ENCODE measurements at regions not wholly inside any gene's neighbourhood (a gene's known extent, or its start where the extent isn't known, plus 50 kb on each side); places are given as distances from the start of the nearest gene placed in this dataset.

DNA sequence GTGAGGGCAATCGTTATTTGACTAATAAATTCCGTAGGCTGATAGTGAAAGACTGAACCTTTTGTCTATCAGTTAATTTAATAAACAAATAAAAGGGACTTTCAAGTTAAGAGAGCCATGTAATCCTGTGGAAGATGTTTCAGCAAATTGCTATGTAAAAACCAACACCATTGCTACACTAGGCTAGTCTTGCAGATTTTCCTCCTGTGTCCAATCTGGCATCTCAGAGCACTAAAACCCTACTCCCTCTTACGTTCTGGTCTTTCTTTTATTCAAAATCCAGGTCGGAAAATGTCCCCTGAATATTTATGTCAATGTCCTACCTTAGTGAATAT lies 478.8 kb upstream of the TNC start:
- Histone ChIP-seq H3K4me3 (no peak overlapping the region), H3K27ac (no peak overlapping the region), H3K9me3 (no peaks in the 10 kb centered on the region), H3K36me3 (no peaks in the 10 kb centered on the region), H3K4me1 (peaks cover 0 to 3% (median 3%) of the 10 kb centered on the region in 3 donors), H3K27me3 (peaks cover 5% of the 10 kb centered on the region)
- TF ChIP-seq POLR2A (IDR thresholded peaks at IDR 0.05) (no peak), EP300 (IDR thresholded peaks at IDR 0.05) (no peak), POLR2AphosphoS5 (IDR thresholded peaks at IDR 0.05) (no peak)
- TF ChIP-seq, protein P1, sequence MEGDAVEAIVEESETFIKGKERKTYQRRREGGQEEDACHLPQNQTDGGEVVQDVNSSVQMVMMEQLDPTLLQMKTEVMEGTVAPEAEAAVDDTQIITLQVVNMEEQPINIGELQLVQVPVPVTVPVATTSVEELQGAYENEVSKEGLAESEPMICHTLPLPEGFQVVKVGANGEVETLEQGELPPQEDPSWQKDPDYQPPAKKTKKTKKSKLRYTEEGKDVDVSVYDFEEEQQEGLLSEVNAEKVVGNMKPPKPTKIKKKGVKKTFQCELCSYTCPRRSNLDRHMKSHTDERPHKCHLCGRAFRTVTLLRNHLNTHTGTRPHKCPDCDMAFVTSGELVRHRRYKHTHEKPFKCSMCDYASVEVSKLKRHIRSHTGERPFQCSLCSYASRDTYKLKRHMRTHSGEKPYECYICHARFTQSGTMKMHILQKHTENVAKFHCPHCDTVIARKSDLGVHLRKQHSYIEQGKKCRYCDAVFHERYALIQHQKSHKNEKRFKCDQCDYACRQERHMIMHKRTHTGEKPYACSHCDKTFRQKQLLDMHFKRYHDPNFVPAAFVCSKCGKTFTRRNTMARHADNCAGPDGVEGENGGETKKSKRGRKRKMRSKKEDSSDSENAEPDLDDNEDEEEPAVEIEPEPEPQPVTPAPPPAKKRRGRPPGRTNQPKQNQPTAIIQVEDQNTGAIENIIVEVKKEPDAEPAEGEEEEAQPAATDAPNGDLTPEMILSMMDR (IDR thresholded peaks at IDR 0.05) = no peak
- 62 to 71% methylated on average over 4 of the region's 4 CpGs for WGBS, 2 donors (ENCODE audit: low coverage in 1 of 2)
- no peak for ATAC-seq

DNA sequence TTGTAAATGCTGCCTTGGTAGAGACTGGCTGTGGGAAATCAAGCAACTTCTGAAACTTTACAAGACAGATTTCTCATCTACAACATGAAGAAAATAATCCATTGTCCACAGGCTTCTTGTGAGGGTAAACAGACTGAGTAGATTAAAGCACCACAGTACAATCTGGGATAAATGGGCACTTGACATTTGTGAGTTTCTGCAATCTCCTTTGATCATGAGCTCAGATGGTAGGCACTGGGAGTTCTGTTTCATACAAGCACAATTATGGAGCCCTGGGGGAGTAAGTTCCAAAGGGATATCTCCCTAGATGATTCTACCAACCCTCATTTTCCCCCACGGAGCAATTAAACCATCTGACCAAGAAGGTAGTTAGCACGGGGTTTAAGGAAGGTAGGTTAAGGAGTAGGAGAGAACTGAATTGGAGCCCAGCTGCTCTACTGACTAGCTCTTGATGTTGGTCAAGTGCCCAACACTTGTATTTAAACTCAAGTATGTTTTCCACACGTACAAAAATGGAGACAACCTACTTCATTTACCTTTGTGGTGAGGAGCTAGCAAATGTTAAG lies 479.5 kb upstream of the TNC start:
- Histone ChIP-seq H3K36me3 (no peaks in the 10 kb centered on the region), H3K27ac (no peak overlapping the region), H3K4me3 (no peak overlapping the region), H3K27me3 (peaks cover 5% of the 10 kb centered on the region), H3K9me3 (no peaks in the 10 kb centered on the region), H3K4me1 (no peaks in the 10 kb centered on the region)
- no peak for TF ChIP-seq POLR2AphosphoS5 (IDR thresholded peaks at IDR 0.05)
- 64 to 91% methylated on average over 1 to 3 of the region's 3 CpGs for WGBS, 2 donors (ENCODE audit: low coverage in 1 of 2)
- ATAC-seq = no peak

DNA sequence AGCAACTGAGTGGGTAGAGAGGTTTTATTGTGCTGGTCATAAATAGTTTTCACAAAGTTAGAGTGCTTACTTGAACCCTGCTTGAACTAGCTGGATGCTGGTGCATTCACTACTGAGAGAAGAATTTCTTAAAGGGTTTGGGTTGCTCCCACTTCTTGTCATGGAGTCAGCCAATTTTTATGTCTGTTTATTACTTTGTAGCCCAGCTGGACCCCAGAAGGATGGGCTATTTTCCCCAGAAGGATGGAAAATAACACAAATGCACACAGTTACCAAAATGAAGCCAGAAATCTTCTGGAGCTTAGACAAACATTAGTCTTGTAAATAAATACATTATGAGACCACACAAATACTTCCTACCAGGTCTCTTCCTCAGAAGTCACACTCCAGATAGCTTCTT lies 480.8 kb upstream of the TNC start:
- TF ChIP-seq EP300 (IDR thresholded peaks at IDR 0.05) (no peak), POLR2AphosphoS5 (IDR thresholded peaks at IDR 0.05) (no peak)
- TF ChIP-seq, protein P1 (IDR thresholded peaks at IDR 0.05) = no peak
- H3K36me3 ChIP-seq = no peaks in the 10 kb centered on the region
- H3K27me3 ChIP-seq = peaks cover 5% of the 10 kb centered on the region
- no peaks in the 10 kb centered on the region for H3K9me3 ChIP-seq
- ATAC-seq = no peak
- H3K4me3 ChIP-seq = no peak overlapping the region
- H3K4me1 ChIP-seq = no peaks in the 10 kb centered on the region
- no peak overlapping the region for H3K27ac ChIP-seq

DNA sequence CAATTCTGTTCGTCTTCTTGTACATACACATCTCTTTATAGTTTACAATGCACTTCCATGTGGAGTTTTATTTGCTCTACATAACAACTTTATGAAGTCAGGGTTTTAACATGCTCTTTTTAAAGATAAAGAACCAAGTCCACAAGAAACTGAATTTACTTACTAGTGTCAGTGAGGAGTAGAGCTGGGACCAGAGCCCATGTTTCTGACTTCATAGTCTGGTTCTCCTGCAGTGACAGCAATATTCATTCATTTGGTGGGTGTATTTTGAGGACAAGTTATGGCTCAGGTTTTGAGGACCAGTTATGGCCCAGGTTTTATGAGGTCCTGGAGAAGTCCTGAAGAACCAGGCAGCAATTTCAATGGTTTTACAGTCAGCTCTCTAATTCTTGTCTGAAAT lies 481.9 kb upstream of the TNC start:
- H3K9me3 ChIP-seq = no peaks in the 10 kb centered on the region
- no peak overlapping the region for H3K4me3 ChIP-seq
- H3K27ac ChIP-seq = no peak overlapping the region
- ATAC-seq = no peak
- TF ChIP-seq, protein P1 (IDR thresholded peaks at IDR 0.05) = no peak
- TF ChIP-seq POLR2A (IDR thresholded peaks at IDR 0.05) (no peak), EP300 (IDR thresholded peaks at IDR 0.05) (no peak), POLR2AphosphoS5 (IDR thresholded peaks at IDR 0.05) (no peak)
- H3K36me3 ChIP-seq = no peaks in the 10 kb centered on the region
- 56 to 87% methylated on average over 1 of the region's 1 CpG for WGBS, 2 donors (ENCODE audit: low coverage in 1 of 2)
- H3K4me1 ChIP-seq = no peaks in the 10 kb centered on the region
- H3K27me3 ChIP-seq = peaks cover 5% of the 10 kb centered on the region

DNA sequence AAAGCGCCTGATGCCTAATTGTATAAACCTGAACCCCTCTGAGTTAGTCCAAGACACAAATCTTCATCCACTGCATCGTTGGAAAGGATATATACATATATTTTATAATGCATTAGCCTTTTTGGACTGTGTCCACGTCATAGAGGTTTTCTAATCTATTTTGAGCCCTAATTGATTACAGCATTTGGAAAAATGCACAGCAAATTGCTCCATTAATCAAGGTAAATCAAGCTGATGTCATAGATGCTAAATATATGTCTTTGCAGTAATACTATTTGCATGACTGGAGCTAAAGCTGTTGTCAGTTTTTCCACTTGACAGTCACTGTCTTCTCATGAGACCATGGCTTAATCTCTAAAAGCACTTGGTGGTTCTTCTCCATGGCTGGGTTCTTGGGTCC lies 483.5 kb upstream of the TNC start:
- H3K4me3 ChIP-seq = no peak overlapping the region
- ATAC-seq = no peak
- WGBS, 2 donors (ENCODE audit: low coverage in 1 of 2) = 63 to 73% methylated on average over 3 of the region's 3 CpGs
- H3K27ac ChIP-seq = no peak overlapping the region
- no peaks in the 10 kb centered on the region for H3K27me3 ChIP-seq
- no peaks in the 10 kb centered on the region for H3K4me1 ChIP-seq
- no peaks in the 10 kb centered on the region for H3K9me3 ChIP-seq
- TF ChIP-seq POLR2A (IDR thresholded peaks at IDR 0.05) (no peak), EP300 (IDR thresholded peaks at IDR 0.05) (no peak), POLR2AphosphoS5 (IDR thresholded peaks at IDR 0.05) (no peak)
- TF ChIP-seq, protein P1 (IDR thresholded peaks at IDR 0.05) = no peak
- no peaks in the 10 kb centered on the region for H3K36me3 ChIP-seq
